ENCODE measurements at regions not wholly inside any gene's neighbourhood (a gene's known extent, or its start where the extent isn't known, plus 50 kb on each side); places are given as distances from the start of the nearest gene placed in this dataset.
A peak's percentile ranks its signal among the peaks of the same experiment; 100 is the strongest.
"Not testable (repeated sequence)": the region's sequence is repeated elsewhere in the genome, so short reads cannot be mapped to it uniquely, and the experiment has no call there.

DNA sequence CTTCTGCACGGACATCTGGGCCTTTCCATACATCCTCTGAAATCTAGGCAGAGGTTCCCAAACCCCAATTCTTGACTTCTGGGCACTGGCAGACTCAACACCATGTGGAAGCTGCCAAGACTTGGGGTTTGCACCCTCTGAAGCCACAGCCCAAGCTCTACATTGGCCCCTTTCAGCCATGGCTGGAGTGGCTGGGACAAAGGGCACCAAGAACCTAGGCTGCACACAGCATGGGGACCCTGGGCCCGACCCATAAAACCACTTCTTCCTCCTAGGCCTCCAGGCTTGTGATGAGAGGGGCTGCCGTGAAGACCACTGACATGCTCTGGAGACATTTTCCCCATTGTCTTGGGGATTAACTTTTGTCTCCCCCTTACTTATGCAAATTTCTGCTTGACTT, 158.0 kb downstream of the GNAI1 start:
- DNase-seq (ENCODE audit: low spot score): not testable (repeated sequence)

DNA sequence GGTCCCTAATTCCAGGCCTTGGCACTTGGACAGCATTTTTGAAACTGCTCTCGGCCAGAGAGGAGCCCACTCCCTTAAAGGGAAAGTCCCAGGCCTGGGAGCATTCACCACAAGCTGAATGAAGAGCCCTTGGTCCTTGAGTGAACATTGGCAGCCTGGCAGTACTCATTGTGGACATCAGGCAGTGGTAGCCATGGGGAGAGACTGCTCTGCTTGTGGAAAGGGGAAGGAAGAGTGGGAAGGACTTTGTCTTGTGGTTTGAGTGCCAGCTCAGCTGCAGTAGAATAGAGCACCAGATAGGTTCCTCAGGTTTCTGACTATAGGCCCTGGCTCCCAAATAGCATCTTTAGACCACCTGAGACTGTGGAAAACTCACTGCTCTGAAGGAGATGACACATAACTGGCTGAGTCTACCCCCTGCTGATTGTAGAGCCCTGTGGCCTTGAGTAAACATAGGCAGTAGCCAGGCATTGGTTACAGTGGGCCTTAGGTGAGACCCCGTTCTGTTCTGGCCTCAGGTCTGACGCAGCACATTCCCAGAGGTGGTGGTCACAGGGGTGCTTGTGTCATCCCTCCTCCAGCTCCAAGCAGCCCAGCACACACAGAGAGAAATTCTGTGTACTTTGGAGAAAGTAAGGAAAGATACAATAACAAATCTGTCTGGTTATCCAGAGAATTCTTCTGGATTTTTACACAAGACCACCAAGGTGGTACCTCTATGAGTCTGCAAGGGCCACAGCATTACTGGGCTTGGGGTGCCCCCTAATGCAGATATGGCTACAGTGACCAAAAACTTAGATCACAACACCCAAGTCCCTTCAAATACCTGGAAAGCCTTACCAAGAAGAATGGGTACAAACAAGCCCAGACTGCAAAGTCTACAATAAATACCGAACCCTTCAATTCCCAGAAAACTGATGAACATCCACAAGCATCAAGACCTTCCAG, 153.8 kb downstream of the GNAI1 start:
- no peak for DNase-seq (ENCODE audit: low spot score)

DNA sequence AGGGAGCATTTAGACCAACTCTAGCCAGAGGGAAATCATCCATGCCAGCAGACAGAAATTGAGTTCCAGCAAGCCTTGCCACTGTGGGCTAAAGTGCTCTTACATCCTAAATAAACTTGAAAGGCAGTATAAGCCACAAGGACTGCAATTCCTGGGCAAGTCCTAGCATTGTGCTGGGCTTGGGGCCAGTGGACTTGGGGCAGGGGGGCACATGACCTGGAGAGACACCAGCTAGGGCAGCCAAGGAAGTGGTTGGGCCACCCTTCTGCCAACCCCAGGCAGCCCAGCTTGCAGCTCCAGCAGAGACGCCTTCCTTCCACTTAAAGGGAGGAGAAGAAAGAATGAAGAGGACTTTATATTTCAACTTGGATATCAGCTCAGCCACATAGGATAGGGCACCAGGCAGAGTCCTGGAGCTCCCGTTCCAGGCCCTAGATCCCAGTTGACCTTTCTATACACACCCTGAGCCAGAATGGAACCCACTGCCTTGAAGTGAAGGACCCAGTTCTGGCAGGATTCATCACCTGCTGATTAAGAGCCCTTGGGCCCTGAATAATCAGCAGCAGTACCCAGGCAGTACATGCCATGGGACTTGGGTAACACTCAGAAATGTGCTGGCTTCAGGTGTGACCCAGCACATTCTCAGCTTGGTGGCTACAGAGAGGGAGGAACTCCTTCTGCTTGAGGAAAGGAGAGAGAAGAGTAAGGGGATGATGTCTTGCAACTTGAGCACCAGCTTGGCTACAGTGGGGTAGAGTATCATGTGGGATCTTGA, 153.0 kb downstream of the GNAI1 start:
- DNase-seq (ENCODE audit: low spot score): no peak

DNA sequence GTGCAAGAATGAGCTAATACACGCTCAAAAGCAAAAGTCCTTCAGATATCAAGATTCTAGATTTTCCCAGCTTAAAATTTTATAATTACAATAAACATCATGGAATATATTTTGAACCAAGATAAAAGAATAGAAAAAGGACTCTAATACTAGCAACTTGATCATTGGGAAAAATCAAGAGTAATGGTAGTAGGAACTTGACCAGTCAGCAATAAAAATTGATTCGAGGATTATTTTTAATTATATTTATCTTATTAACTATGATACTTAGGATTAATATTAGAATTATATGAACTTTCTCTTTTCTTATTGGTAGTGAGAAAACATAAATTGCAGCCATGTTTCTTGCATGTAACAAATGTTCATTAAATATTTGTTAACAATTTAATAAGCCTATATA, 152.0 kb downstream of the GNAI1 start:
- DNase-seq (ENCODE audit: low spot score): no peak

DNA sequence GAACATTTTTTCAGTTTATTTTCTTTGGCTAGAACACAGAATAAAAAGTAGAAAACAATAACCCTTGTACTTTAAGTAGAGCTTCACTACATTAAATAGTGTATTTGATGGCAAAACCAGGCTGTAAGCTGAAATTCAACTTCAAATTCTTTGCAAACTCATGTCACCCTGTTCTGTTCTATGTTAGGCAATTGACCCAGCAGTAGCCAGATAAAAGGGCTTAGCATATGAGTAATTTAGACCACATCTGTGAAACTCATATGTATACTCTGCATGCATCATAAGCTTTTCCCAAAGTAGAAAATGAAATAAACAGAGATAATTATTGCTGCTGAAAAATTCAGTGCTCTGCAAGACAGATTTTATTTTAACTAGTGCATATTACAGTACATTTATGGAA, 150.2 kb downstream of the GNAI1 start:
- peak; percentile 40 for DNase-seq (ENCODE audit: low spot score)

DNA sequence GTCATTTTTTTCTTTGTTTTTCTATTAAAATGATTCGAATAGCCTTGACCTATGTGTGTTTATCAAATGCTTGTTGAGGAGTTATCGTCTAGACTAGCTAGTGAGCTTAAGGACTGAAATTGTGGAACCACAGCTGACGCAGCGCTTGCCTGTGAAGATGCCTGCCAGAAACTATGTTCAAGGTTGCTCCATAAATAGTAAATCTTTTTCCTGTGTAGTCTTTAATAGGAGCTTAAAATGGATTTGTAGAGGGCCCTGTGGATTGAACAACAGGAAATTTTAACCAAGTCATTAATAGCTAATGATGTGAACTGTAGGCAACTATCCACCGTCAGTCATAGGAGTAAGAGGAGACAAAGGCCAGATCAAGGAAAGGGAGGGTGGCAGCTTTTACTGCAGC, 145.1 kb downstream of the GNAI1 start:
- no peak for DNase-seq (ENCODE audit: low spot score)

DNA sequence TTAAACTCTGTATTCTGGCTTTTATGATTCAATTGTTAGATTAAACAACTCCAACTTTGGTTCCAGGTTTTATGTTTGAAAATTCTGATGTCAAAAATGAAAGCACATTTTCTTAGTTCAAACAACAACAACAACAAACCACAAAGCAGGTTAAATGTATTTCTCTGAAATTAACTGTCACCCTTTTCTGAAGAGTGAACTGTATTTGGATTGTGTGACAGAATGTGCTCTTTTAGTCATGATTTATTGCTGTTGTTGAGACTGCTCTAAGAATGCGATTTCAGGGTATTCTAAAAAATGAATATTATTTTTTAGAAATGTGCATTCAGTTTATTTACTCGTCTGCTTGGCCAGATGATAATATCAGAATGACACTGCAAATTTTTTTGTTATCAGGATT, 144.1 kb downstream of the GNAI1 start:
- DNase-seq (ENCODE audit: low spot score): no peak

DNA sequence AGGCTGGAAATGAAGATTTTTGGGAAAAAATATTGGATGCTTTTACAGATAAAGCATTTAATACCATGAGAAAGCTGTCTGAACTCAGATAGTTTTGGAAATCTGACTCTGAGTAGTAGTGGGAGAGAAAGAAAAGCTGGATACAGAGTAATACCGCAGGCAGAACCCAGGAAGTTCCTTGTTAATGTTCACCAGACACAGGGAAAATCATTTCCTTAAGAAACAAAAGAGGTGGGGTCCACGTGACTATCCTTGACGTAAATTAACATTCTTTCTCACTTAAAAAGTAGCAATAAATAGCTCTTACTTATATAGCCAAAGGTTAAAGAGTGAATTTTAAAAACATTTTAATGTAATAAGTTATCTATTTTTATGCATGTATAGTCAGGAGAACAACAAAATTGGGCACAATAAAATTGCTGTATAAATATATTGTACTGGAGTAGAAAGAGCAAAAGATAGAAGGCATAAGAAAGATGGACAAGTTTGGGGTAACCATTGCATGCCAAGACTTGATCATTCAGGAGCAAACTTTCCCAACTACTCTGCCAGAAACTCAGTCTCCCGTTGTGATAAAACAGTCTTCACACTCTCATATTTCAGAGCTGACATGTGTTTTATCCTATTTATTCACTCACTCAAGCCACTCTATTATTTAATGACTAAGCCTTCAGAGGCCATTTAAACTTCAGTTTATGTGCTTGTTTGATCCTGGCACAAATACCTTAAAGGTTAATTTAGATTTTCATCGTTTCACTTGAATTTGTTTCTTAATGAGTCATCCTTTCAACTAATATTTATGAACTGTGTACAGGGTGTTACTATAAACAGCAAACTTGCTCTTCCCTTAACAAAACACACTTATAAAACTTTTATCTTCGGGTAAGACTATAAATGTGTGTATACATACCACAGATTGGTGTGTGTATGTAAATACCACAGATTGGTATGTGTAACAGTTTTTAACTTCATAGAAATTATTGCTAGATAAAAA, 143.1 kb downstream of the GNAI1 start:
- no peak for DNase-seq (ENCODE audit: low spot score)

Data from hepatic stellate cell (primary cell).